Fibroblast of mammary gland (primary cell): ENCODE measurements at regions not wholly inside any gene's neighbourhood (a gene's known extent, or its start where the extent isn't known, plus 50 kb on each side); places are given as distances from the start of the nearest gene placed in this dataset.

Source experiments
- DNase-seq: peaks from one replicate; pipeline ENCODE4 v3.0.0-alpha.2; 2010; ENCODE audit warnings: low read depth
- H3K4me3 ChIP-seq: 2 replicates; pipeline ENCODE4 v1.5.1; 2011; ENCODE audit warnings: low read depth, mild to moderate bottlenecking, low read length, moderate library complexity; ENCODE audit not compliant: control insufficient read depth
- CTCF ChIP-seq: conservative IDR thresholded peaks from 2 replicates; pipeline ENCODE4 v1.5.1; 2011; ENCODE audit warnings: low read depth, low read length, inconsistent platforms; ENCODE audit not compliant: control insufficient read depth, insufficient read depth

DNA sequence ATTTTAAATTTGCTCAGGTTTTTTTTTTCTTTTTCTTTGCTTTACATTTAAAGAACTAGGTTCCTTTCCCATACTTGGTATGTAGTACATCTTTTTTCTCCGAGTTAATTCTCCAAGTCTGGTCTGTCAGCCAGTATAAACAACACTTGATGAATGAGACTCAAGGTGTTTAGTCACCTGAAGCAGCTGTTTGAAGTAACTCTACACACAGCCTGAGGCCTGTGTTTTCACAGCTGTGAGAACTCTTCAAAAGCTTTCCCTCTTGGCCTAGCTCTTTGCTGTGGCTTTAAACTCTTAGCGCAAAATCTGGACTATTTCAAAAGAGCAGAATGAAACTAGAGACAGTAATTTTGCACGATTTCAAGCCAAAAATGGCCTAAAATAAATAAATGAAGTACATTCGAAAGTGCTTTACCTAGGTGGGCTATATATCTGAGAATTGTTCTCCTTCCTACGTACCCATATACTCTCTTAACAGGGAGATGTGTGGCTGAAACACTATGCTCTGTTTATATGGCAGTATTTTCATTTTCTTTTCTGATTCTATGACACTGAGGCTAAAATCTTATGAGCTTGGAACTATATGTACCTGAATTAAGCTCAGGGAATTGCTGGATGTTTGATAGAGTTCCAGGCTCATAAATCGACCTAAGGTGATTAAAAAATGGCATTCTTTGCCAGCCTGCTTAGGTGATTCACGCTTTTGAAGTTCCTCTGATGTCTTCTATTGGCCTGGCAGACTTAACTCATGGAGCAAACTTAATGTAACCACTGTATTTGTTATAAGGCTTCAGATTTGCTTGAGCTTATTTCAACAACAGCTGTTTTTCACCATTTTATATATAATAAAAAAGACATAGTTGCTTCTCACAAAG lies 1044.1 kb upstream of the ZEB2 start:
- TF ChIP-seq CTCF = no peak
- peak; percentile 12 for DNase-seq
- no peak overlapping the region for H3K4me3 ChIP-seq

DNA sequence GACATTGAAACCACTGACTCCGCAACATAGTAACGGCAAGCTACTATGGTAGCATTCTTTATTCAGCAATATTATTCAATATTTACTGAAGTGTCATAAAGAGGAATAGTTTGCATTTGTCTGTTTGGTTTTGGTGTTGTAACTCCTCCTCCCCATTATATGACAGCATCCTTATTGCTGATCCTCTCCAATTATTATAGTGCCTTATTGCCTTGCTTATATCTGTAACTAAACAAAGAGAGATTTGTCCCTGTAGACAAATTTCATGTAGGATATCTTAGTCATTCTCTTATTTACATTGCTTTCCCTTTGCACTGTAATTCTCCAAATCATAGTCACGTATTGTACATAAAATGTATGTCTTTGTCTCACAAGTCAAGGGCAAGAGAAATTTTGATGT lies 1041.2 kb upstream of the ZEB2 start:
- DNase-seq = no peak
- H3K4me3 ChIP-seq = no peak overlapping the region
- TF ChIP-seq CTCF = no peak

- no peak for TF ChIP-seq CTCF
- H3K4me3 ChIP-seq = no peak overlapping the region
- DNase-seq = no peak
Observed at GRCh38 chr2:145558617-145559350, 1038.9 kb upstream of the ZEB2 start.

DNA sequence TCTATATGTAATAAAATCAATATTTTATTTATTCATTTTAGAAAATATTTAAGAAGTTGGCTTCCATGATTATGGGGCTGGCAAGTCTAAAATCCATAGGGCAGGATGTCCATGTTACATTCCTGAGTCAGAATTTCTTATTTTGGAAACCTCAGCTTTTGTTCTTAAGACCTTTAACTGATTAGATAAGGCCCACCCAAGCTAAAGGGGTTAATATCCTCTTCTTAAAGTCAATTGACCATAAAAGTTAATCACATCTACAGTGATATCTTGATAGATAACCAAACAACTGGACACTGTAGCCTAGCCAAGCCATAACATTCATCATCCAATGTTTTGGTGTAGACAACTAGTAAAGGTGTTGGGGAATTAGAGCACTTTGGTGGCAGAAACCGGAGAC lies 1035.4 kb upstream of the ZEB2 start:
- no peak overlapping the region for H3K4me3 ChIP-seq
- TF ChIP-seq CTCF = no peak
- DNase-seq = no peak

- no peak for TF ChIP-seq CTCF
- no peak overlapping the region for H3K4me3 ChIP-seq
- DNase-seq = no peak
Observed at GRCh38 chr2:145551686-145552085, 1031.8 kb upstream of the ZEB2 start.

DNA sequence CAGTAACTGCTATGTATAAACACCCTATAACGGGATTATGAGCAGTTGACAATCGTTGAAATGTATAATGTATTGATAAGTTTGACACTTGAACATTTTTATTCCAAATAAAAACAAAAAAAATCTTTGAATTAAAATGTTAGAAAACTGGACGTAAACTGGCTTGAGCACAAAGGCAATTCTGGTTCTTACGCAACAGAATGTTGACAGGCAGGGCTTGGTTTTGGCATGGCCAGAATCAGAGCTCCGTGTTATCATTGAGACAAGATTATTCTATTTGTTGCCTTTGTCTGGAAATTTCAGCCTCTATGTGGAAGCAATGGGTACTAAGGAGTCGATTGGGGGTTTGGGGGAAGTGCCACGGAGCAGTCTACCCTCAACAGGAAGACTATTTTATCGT lies 1028.6 kb upstream of the ZEB2 start:
- no peak overlapping the region for H3K4me3 ChIP-seq
- TF ChIP-seq CTCF = no peak
- DNase-seq = no peak

- TF ChIP-seq CTCF = no peak
- no peak overlapping the region for H3K4me3 ChIP-seq
- no peak for DNase-seq
Observed at GRCh38 chr2:145547620-145548019, 1027.7 kb upstream of the ZEB2 start.
